H1 (cell line): ENCODE measurements at regions not wholly inside any gene's neighbourhood (a gene's known extent, or its start where the extent isn't known, plus 50 kb on each side); places are given as distances from the start of the nearest gene placed in this dataset.

Source experiments
- CTCF ChIA-PET: fragments of 300-600 bp; sonication (Branson Sonifier 250); formaldehyde crosslinking; loops from one replicate; lab custom pipeline; 2021; ENCODE audit not compliant: partially characterized antibody; lab: Charles Lee
- POLR2A ChIA-PET: fragments of 300-600 bp; sonication (Branson Sonifier 250); formaldehyde crosslinking; loops from one replicate; lab custom pipeline; 2021; ENCODE audit warnings: inconsistent platforms; ENCODE audit not compliant: partially characterized antibody; lab: Charles Lee
- DNase-seq, 2 experiments: peaks; one replicate each; pipeline versions ENCODE4 v3.0.0 to v3.0.0-alpha.2; 2010 to 2022; ENCODE audit warnings: low spot score in 2 of 2, low read depth in 1 of 2, mixed read lengths in 1 of 2
- FAIRE-seq: peaks from 2 replicates; lab custom pipeline; 2011; peaks lifted over from hg19 to GRCh38; lab: Jason Lieb, UNC
- H2AFZ ChIP-seq: 2 replicates; pipeline ENCODE4 v1.8.1; 2012; ENCODE audit warnings: low read length, inconsistent platforms
- H2AK5ac ChIP-seq: 2 replicates; pipeline ENCODE4 v1.6.1; 2013; ENCODE audit warnings: low read depth, low read length
- H2BK120ac ChIP-seq: replicated peaks from 2 replicates; pipeline ENCODE3; 2013; ENCODE audit warnings: low read depth, low read length, inconsistent platforms
- H2BK12ac ChIP-seq: 2 replicates; pipeline ENCODE4 v1.6.1; 2013; ENCODE audit warnings: low read depth, low read length
- H2BK15ac ChIP-seq: 2 replicates; pipeline ENCODE4 v1.6.1; 2013; ENCODE audit warnings: low read length
- H2BK20ac ChIP-seq: 2 replicates; pipeline ENCODE4 v1.6.1; 2013; ENCODE audit warnings: low read length
- H2BK5ac ChIP-seq: 2 replicates; pipeline ENCODE4 v1.6.1; 2013; ENCODE audit warnings: low read depth, low read length
- H3K14ac ChIP-seq: 2 replicates; pipeline ENCODE4 v1.6.1; 2013; ENCODE audit warnings: inconsistent platforms; ENCODE audit not compliant: insufficient read length
- H3K18ac ChIP-seq: 2 replicates; pipeline ENCODE4 v1.6.1; 2013; ENCODE audit warnings: low read length; ENCODE audit errors: extremely low read depth
- H3K23ac ChIP-seq: 2 replicates; pipeline ENCODE4 v1.6.1; 2013; ENCODE audit warnings: inconsistent platforms; ENCODE audit not compliant: insufficient read length
- H3K23me2 ChIP-seq: 2 replicates; pipeline ENCODE4 v1.6.1; 2013; ENCODE audit warnings: low read depth, low read length
- H3K27ac ChIP-seq: 2 replicates; pipeline ENCODE4 v1.6.1; 2011; ENCODE audit warnings: low read depth, low read length, inconsistent platforms
- H3K27me3 ChIP-seq, 4 experiments: replicated peaks in 1 of 4; 1 replicate in 1 of 4; 2 replicates in 3 of 4; pipeline versions ENCODE4 v1.6.1 to v1.8.1; 2011 to 2013; ENCODE audit warnings: low read length in 3 of 4, mild to moderate bottlenecking in 3 of 4, inconsistent platforms in 2 of 4, mixed read lengths in 2 of 4, moderate library complexity in 1 of 4; ENCODE audit not compliant: control insufficient read depth in 3 of 4, insufficient read depth in 3 of 4; ENCODE audit errors: extremely low read depth in 1 of 4
- H3K36me3 ChIP-seq, 4 experiments: 2 replicates each; pipeline versions ENCODE4 v1.6.1 to v1.8.1; 2011 to 2013; ENCODE audit warnings: mild to moderate bottlenecking in 4 of 4, low read length in 3 of 4, moderate library complexity in 2 of 4, control low read depth in 1 of 4, inconsistent platforms in 1 of 4; ENCODE audit not compliant: insufficient read depth in 4 of 4, control insufficient read depth in 2 of 4
- H3K4ac ChIP-seq: replicated peaks from 2 replicates; pipeline ENCODE3; 2013; ENCODE audit warnings: low read length, low read depth, mixed read lengths, inconsistent platforms; ENCODE audit not compliant: insufficient read length
- H3K4me1 ChIP-seq, 4 experiments: replicated peaks in 1 of 4; 1 replicate in 1 of 4; 2 replicates in 3 of 4; pipeline versions ENCODE4 v1.6.1 to v1.8.1; 2011 to 2013; ENCODE audit warnings: low read length in 3 of 4, inconsistent platforms in 2 of 4, mixed read lengths in 1 of 4; ENCODE audit not compliant: insufficient read depth in 4 of 4, control insufficient read depth in 3 of 4
- H3K4me2 ChIP-seq, 2 experiments: 2 replicates each; pipeline versions ENCODE4 v1.6.1 to v1.8.1; 2011 to 2013; ENCODE audit warnings: low read depth in 2 of 2, low read length in 2 of 2, control low read depth in 1 of 2, inconsistent platforms in 1 of 2, mild to moderate bottlenecking in 1 of 2; ENCODE audit not compliant: insufficient read depth in 1 of 2
- H3K4me3 ChIP-seq, 4 experiments: fragments of 200-600, 300-600 bp in 1 of 4; sonication (generic), shearing (Covaris generic), sonication (Bioruptor Twin) in 1 of 4; 2 replicates each; pipeline versions ENCODE4 v1.5.1 to v1.8.1; 2011 to 2016; ENCODE audit warnings: low read length in 4 of 4, low read depth in 3 of 4, control low read depth in 2 of 4, inconsistent platforms in 2 of 4, mild to moderate bottlenecking in 2 of 4, mixed read lengths in 1 of 4, moderate library complexity in 1 of 4; ENCODE audit not compliant: insufficient read depth in 2 of 4; ENCODE audit errors: extremely low read depth in 1 of 4
- H3K56ac ChIP-seq: replicated peaks from 2 replicates; pipeline ENCODE3; 2013; ENCODE audit warnings: low read depth, mild to moderate bottlenecking, mixed read lengths, low read length, inconsistent platforms; ENCODE audit not compliant: insufficient read length
- H3K79me1 ChIP-seq: 2 replicates; pipeline ENCODE4 v1.6.1; 2013; ENCODE audit warnings: low read depth, low read length, control low read depth
- H3K79me2 ChIP-seq, 2 experiments: 2 replicates each; pipeline versions ENCODE4 v1.6.1 to v1.8.1; 2012 to 2013; ENCODE audit warnings: low read length in 2 of 2, mild to moderate bottlenecking in 2 of 2, inconsistent platforms in 1 of 2; ENCODE audit not compliant: insufficient read depth in 2 of 2, control insufficient read depth in 1 of 2
- H3K9ac ChIP-seq, 4 experiments: replicated peaks in 1 of 4; 1 replicate in 1 of 4; 2 replicates in 3 of 4; pipeline versions ENCODE4 v1.6.1 to v1.8.1; 2011 to 2013; ENCODE audit warnings: low read depth in 3 of 4, low read length in 3 of 4, control low read depth in 2 of 4, mild to moderate bottlenecking in 2 of 4, moderate library complexity in 2 of 4, inconsistent platforms in 1 of 4; ENCODE audit errors: extremely low read depth in 1 of 4
- H3K9me3 ChIP-seq, 2 experiments: 2 replicates each; pipeline versions ENCODE4 v1.6.1 to v1.8.1; 2012 to 2013; ENCODE audit warnings: mild to moderate bottlenecking in 2 of 2, moderate library complexity in 2 of 2, control low read depth in 1 of 2, inconsistent platforms in 1 of 2, low read depth in 1 of 2, low read length in 1 of 2, mixed read lengths in 1 of 2; ENCODE audit not compliant: insufficient read depth in 2 of 2
- H4K20me1 ChIP-seq, 2 experiments: replicated peaks in 1 of 2; 2 replicates each; pipeline versions ENCODE3 to v1.8.1; 2011 to 2013; ENCODE audit warnings: inconsistent platforms in 2 of 2, low read length in 2 of 2, mild to moderate bottlenecking in 1 of 2; ENCODE audit not compliant: insufficient read depth in 2 of 2, control insufficient read depth in 1 of 2
- H4K5ac ChIP-seq: 2 replicates; pipeline ENCODE4 v1.6.1; 2013; ENCODE audit warnings: low read length, low read depth, mixed read lengths, inconsistent platforms; ENCODE audit not compliant: insufficient read length
- H4K8ac ChIP-seq: 2 replicates; pipeline ENCODE4 v1.8.0; 2013; ENCODE audit warnings: mild to moderate bottlenecking, moderate library complexity, low read length, inconsistent platforms; ENCODE audit not compliant: insufficient read depth; ENCODE audit errors: extremely low read depth
- H4K91ac ChIP-seq: replicated peaks from 2 replicates; pipeline ENCODE3; 2013; ENCODE audit warnings: low read length, mixed read lengths, inconsistent platforms; ENCODE audit not compliant: insufficient read length
- ATF3 ChIP-seq: IDR thresholded peaks from 2 replicates; pipeline ENCODE4 v1.6.1; 2011; ENCODE audit warnings: low read depth, mild to moderate bottlenecking, low read length; ENCODE audit not compliant: insufficient read depth
- CBX8 ChIP-seq: fragments of 300-800, 300-1000 bp; sonication (generic); IDR thresholded peaks from 2 replicates; pipeline ENCODE4 v1.7.1; 2016; ENCODE audit warnings: low read depth, low read length, borderline replicate concordance
- CEBPB ChIP-seq: IDR thresholded peaks from 2 replicates; pipeline ENCODE4 v1.6.1; 2012; ENCODE audit warnings: low read depth, low read length
- EZH2 ChIP-seq: fragments of 200-600 bp; sonication (generic); IDR thresholded peaks from 2 replicates; pipeline ENCODE4 v1.7.1; 2012; ENCODE audit warnings: low read depth, mild to moderate bottlenecking, moderate library complexity, low read length, inconsistent platforms; ENCODE audit not compliant: severe bottlenecking
- KDM1A ChIP-seq: fragments of 200-600, 300-600 bp; sonication (generic); IDR thresholded peaks from 2 replicates; pipeline ENCODE4 v1.7.1; 2016; ENCODE audit warnings: mild to moderate bottlenecking, low read length, borderline replicate concordance
- KDM4A ChIP-seq: IDR thresholded peaks from one replicate; pipeline ENCODE4 v1.7.1; 2012; ENCODE audit warnings: low read depth, mild to moderate bottlenecking, moderate library complexity, low read length, inconsistent platforms; ENCODE audit not compliant: severe bottlenecking
- MAFK ChIP-seq: IDR thresholded peaks from 2 replicates; pipeline ENCODE4 v1.6.1; 2012; ENCODE audit warnings: low read depth, mild to moderate bottlenecking, improper control_type of control experiment, low read length
- PHF8 ChIP-seq: fragments of 200-600 bp; sonication (generic); conservative IDR thresholded peaks from 2 replicates; pipeline ENCODE4 v1.7.1; 2012; ENCODE audit warnings: low read depth, mild to moderate bottlenecking, inconsistent platforms, low read length, moderate library complexity
- RXRA ChIP-seq: IDR thresholded peaks from 2 replicates; pipeline ENCODE4 v1.6.1; 2011; ENCODE audit warnings: low read depth, mild to moderate bottlenecking, low read length, moderate library complexity; ENCODE audit not compliant: insufficient read depth
- SP1 ChIP-seq: IDR thresholded peaks from 2 replicates; pipeline ENCODE4 v1.6.1; 2011; ENCODE audit warnings: low read depth, low read length
- SP2 ChIP-seq: IDR thresholded peaks from 2 replicates; pipeline ENCODE4 v1.6.1; 2012; ENCODE audit warnings: mild to moderate bottlenecking, low read length, inconsistent platforms
- TBP ChIP-seq: IDR thresholded peaks from 2 replicates; pipeline ENCODE4 v1.6.1; 2011; ENCODE audit warnings: low read depth, low read length, improper control_type of control experiment
- ZNF274 ChIP-seq: IDR thresholded peaks from 2 replicates; pipeline ENCODE4 v1.7.0; 2012; ENCODE audit warnings: low read length, borderline replicate concordance; ENCODE audit errors: extremely low read depth
- WGBS, 2 experiments: shearing (Covaris generic) in 1 of 2; methylation state at CpG; one replicate each; pipeline versions ENCODE4 v1.1.6 to v1.1.7; 2013 to 2015; ENCODE audit warnings: low lambda C conversion rate in 2 of 2, mixed read lengths in 2 of 2, inconsistent platforms in 1 of 2, low coverage in 1 of 2, missing lambda C conversion rate in 1 of 2; ENCODE audit not compliant: insufficient replicate concordance in 2 of 2, insufficient coverage in 1 of 2, insufficient read length in 1 of 2; ENCODE audit errors: extremely low coverage in 1 of 2, missing lambda C conversion rate in 1 of 2; 5-methylcytosine and 5-hydroxymethylcytosine counted together

DNA sequence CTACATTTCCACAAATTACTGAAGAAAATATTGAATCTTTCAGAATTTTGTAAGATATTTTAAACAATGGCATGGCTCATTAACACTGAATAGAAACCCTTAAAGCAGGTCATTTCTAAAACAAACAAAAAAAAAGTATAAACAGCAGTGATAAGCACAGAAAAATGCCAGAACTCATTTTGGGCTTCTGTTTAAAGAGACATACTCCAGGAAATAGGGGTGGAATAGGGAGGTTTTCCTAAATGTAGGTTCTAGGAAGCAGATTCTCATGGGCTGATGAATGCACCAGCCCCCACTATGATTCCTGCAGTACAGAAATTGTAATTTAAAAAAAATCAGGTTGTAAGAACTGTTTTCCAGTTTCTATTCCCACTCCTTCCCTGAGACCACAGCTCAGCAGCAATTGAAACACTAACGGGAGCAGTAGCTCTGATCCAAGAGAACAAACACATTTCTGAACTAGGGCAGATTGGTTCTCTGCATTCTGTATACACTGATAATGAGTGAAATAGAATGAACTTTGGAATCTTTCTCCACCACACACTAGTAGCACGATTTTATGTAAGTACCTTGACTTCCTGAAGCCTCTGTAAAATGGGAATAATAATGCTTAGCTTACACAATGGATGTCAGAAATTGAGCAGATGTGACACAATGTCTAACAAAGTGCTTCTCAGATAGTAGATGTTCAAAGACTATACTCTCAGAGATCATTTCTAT is 115.6 kb upstream of the TMTC1 start:
- H2BK120ac ChIP-seq: no peak overlapping the region
- H3K79me2 ChIP-seq: no peaks in the 10 kb centered on the region
- H2BK20ac ChIP-seq: no peak overlapping the region
- no peak overlapping the region for H3K27ac ChIP-seq
- peaks cover 0 to 5% (median 3%) of the 10 kb centered on the region in 4 experiments; a peak in 6 of 7 replicates for H3K4me1 ChIP-seq
- H4K8ac ChIP-seq: no peak overlapping the region
- H3K79me1 ChIP-seq: no peaks in the 10 kb centered on the region
- H4K91ac ChIP-seq: no peak overlapping the region
- CTCF ChIA-PET: interaction anchor here (0.6 to 3.7 kb wide), 6 partner anchors 8 to 347 kb away, joined by 3 to 39 read pairs (median 4); no protein-coding TSS in a partner anchor
- no peak overlapping the region for H2AK5ac ChIP-seq
- H3K56ac ChIP-seq: no peak overlapping the region
- H3K9me3 ChIP-seq: no peaks in the 10 kb centered on the region
- POLR2A ChIA-PET: no interaction called here
- no peak overlapping the region for H3K4ac ChIP-seq
- no peak overlapping the region for H3K9ac ChIP-seq
- H3K14ac ChIP-seq: no peak overlapping the region
- H3K27me3 ChIP-seq: no peaks in the 10 kb centered on the region
- no peak overlapping the region for H2BK5ac ChIP-seq
- DNase-seq (no peak), FAIRE-seq (no peak)
- no peak overlapping the region for H4K5ac ChIP-seq
- WGBS, 2 experiments: 87% methylated on average over 2 of the region's 2 CpGs; no CpG with 5 or more reads in 1 of the 2 experiments
- no peak overlapping the region for H3K4me2 ChIP-seq
- no peak overlapping the region for H2AFZ ChIP-seq
- TF ChIP-seq EZH2 (no peak), CEBPB (no peak), CBX8 (no peak), KDM1A (no peak), ZNF274 (no peak), MAFK (no peak), PHF8 (no peak), TBP (no peak), RXRA (no peak), SP1 (no peak), ATF3 (no peak), SP2 (no peak), KDM4A (no peak)
- no peak overlapping the region for H2BK15ac ChIP-seq
- no peak overlapping the region for H3K18ac ChIP-seq
- H3K23ac ChIP-seq: no peak overlapping the region
- no peaks in the 10 kb centered on the region for H3K23me2 ChIP-seq
- H2BK12ac ChIP-seq: no peak overlapping the region
- no peak overlapping the region for H3K4me3 ChIP-seq
- H3K36me3 ChIP-seq: no peaks in the 10 kb centered on the region
- no peaks in the 10 kb centered on the region for H4K20me1 ChIP-seq
